UCSD-AML1 (cell line): ENCODE measurements at regions not wholly inside any gene's neighbourhood (a gene's known extent, or its start where the extent isn't known, plus 50 kb on each side); places are given as distances from the start of the nearest gene placed in this dataset.

Experiments
- DNase-seq: peaks from one replicate; lab custom pipeline; 2025; ENCODE audit not compliant: unreplicated experiment; lab: John Stamatoyannopoulos, UW

DNA sequence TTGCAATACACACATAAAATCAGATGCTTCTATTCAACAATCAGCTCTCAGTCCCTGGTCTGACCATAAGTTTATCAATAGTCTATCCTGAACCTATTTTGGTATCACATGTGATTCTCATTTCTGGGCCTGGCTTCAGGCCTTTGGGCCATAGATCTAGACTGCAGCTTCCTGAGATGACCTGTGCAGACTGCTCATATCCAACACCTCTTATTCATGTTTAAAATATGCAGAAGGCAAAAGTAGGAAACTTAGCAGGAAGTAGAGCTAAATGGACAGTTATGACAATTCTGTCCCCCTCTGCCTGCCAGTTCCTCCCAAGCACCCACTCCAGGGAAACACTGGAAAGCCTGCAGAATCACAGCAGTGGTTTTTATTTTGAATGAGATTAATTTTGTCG lies 53.3 kb downstream of the C7orf25 start:
- no peak for DNase-seq

DNA sequence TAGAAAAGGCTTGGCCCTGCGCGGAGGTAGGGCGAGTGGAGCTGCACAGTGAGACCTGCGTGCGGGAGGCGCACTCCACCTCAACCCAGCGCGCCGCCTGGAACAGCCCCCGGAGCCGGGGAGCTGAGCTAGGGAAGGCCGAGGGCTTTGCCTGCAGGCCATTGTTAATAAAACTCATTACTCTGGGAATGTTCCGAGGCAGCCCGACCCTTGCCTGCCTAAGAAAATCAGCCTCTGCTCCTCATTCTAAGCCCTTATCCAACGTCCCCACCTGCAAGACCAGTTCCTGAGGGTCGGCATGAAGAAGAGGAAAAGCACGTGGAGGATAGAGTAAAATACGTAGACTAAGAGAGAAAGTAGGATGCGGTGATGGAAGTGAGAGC lies 55.3 kb downstream of the C7orf25 start:
- DNase-seq = no peak

DNA sequence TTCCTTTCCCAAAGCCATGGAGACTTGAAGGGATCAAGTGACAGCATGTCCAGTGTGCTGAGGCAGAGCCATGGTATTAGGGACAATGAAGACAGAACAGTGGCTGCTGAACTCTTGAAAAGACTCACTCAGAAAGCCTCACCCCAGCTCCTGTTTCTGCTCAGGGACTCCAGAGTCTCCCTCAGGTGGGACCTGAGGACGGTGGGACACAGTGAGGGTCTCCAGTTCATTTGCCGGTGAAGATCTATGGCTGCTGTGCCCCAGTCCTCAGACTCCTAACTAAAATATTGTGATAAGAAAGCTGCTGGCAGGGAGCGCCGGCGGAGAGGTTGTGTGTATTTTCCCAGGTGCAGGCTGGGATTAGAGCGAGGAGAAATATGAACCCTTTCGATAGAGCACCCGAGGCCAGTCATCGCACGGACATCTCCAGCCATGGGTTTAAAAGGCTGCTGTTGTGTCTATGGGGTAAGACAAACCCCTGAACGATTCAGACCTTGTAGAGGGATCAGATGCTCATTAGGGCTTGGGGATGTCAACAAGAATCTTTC lies 57.2 kb downstream of the C7orf25 start:
- no peak for DNase-seq

DNA sequence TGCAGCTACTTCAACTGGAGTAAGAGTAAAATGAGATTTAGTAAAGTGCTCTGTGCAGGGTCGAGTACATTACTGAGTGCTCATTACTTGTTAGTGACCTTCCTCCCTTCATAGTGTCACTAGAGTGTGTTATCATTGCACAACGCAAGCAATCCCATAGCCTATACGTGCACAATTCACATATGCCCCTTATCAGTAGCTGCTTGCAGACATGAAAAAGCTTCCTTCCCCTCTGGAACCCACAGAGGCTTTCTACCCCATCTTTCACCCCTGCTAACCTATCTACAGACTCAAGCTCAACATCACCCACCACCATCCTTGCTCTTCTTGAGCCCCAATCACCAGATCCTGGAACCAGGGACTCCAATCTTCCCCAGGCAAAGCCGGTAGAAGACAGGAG lies 59.3 kb downstream of the C7orf25 start:
- no peak for DNase-seq

DNA sequence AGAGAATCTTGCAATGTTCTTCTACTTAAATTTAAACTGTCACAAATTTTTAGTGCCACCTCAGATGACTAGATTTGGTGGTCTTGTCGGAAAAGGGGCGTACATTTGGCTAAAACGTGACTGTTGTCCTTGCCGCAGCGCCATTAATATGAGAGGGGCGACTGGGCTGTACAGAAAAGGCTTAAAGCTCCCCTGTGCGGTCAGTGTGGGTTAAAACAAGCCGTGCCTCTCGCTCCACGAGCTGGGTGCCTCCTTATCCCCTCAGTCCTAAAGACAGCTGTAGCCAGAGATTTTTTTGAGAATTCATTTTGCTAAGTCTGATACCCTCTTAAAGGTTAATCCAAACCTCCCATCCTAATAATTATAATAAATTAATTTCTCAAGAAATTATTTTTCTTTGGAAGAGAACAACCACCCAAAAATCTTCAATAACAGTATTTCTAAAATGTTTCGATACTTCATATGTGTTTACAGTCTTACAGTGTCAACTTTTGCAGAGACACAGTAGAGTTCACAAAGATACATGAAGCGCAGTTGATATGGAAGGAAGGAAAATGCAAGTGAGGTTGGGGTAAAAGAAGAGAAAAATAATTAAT lies 68.6 kb downstream of the C7orf25 start:
- DNase-seq = no peak

DNA sequence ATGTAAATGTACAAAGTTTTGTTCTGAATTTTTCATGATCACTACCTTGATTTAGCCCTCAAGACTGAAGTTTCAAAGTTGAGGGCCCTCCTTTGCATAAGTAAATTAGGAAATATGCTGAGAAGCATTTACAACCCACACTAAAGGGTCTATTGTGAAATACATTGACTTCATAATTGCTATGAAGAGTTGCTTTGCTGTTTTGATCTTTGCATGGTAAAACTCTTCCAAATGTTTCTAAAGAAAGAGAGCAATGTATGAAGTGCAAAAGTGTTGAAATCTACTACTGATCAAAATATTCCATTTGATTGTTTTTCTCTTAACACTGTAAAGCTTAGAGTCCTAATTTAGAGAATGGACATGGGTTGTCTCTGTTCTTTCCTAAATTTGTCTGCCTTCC lies 77.2 kb downstream of the C7orf25 start:
- DNase-seq = no peak

DNA sequence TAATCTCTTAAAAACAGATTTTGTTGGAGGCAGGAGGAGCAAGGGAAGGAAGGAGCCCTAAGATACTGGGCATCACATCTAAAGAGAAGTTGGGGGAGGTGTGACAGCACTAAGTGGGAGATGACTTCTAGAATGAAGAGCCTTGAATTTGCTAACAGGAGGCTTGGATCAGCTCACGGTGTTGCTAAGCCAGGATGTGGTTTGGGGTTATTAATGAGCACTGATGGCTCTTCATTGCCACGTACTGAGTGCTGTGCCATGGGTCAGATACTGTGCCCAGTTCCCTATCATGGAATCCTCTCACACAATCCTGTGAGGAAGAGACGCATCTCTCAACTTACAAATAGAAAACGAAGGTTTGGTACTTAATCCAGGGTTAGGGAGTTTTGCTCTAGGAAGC lies 78.5 kb downstream of the C7orf25 start:
- DNase-seq = no peak

DNA sequence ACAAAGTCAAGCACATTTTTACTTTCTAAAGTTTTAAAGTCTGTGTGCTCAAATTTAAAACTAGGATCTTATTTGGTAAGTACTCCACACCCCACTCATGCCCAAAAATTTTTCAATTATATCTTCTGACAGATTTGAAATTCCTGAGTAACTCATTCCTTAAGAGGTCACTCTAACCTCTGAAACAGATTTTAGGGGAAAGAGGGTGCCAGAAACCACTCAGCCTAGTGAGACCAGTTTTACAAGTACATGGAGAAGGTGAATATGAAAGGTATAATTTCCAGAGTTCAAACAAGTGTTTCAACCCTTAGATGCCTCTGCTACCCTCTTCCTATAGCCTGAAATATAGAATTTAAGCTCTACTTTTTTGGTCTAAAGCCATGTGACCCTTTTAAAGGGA lies 79.2 kb downstream of the C7orf25 start:
- DNase-seq = no peak

DNA sequence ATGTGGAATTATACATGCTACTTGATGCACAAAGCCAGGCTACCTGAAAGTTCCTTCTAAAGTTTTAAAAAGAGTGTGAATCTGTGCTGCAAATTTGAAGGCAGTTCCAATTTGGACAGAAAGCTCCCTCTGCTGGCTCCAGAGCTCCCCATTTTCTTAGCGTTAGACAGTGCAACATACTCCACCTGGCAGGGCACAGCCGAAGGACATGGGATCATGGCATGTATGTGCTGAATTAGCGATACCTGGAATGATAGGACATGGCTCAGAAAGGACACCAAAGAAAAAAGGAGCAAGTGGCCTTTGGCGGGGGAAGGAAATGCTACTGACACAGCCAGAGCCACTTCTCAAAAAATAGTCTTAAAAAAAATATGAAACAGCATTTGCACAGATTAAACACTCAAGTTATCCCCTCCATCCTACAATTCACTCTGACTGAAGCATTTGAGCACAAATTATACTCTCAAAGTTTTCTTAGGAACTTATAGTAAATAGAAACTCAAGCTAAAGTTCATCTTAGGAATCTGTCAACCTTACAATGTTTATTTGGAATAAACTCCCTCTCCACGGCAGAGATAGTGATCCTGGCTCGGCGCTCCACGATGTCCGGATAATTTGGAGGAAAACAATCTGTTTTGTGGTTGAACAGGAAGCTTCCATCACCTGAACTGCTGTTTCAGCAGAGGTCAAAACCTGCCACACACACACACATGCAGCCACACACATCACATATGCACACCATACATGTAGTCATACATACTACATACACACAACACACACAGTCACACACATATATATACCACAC lies 80.0 kb downstream of the C7orf25 start:
- no peak for DNase-seq

DNA sequence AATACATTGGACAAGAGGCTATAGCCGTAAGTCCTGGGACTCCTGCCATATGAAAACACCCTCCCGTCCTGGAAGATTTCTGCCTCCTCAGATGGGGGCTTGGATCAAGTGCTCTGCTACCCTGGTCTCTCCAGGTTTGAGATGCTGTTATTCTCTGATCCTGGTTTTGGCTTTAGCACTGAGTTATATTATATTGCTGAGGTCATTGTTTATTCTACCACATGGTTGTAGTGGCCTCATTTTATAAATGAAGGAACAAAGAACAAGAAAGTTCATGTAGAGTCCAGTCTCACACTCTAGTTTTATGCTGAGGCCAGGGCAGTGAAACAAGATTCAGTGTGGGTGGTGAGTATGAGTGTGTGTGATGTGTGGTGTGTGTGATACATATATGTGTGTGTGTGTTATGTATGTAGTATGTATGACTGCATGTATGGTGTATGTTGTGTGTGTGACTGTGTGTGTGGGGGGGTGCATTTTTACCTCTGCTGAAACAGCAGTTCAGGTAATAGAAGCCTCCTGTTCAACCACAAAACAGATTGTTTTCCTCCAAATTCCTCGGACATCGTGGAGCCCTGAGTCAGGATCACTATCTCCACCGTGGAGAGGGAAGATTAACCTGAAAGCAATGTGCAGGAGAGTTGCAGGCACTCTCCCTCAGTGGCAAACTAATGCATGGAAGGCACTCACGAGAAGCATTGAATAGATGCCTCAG lies 80.7 kb downstream of the C7orf25 start:
- no peak for DNase-seq

DNA sequence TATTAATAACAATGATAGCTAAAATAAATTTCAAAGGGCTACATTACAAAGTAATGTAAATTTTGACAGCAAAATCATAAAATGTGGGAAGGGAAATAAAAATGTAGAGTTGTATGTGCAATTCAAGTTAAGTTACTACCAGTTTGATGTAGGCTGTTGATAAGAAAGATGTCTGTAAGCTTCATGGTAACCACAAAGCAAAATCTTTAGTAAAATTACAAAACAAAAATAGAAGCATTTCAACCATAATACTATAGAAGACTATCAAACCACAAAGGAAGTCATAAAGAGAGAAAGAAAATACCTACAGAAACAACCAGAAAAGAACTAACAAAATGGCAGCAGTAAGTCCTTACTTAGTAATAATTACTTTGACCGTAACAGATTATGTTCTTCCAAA lies 99.1 kb downstream of the C7orf25 start:
- no peak for DNase-seq

DNA sequence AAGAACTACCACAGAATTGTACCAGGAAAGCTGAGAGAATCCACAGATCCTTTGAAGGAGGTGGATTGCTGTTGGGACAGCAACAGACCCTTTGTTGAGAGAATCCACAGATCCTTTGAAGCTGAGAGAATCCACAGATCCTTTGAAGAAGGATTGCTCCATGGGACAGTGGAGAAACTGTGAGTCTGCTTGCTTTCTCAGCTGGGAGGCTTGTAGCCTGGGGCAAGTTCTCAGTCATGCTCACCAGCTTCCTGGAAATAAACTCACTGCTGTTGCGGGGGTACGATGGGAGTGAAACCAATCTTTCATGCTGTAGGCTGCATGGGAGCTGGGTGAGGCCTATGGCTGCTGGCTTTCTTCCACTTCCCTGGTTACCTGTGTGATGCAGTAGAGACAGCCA lies 106.3 kb downstream of the C7orf25 start:
- DNase-seq = no peak

DNA sequence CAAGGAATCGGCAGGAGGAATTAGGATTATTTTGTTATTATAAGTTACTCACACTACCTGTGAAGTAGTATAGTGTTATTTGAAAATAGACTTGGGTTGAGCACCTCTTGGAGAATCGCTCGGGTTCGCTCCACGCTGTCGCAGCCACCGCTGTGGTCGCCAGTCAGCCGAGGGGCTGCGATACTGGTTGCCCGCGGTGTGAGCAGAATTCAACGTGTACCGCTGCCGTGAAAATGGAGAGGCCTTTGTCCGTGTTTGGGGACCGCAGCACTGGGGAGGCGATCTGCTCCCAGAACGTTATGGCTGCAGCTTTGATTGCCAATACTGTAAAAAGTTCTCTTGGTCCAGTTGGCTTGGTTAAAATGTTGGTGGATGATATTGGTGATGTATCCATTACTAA lies 117.2 kb downstream of the C7orf25 start:
- no peak for DNase-seq

DNA sequence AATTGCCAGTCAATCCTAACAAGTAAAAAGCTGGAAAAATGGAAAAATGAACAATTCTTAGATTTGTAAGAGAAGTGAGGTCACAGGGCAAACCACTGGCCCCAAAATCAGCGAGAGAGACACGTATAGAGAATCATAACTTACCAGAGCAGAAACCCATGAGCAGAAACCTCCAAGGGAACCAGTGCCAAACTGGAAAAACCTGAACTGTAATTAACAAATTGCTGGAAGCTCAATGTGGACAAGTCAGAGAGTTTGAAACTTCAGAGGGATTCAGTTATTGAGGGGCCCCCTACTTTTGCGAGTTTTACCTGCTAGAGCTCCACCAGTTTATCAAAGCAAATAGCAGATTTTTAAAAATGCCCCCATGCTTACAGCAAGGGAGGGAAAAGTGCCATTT lies 119.0 kb downstream of the C7orf25 start:
- DNase-seq = no peak

DNA sequence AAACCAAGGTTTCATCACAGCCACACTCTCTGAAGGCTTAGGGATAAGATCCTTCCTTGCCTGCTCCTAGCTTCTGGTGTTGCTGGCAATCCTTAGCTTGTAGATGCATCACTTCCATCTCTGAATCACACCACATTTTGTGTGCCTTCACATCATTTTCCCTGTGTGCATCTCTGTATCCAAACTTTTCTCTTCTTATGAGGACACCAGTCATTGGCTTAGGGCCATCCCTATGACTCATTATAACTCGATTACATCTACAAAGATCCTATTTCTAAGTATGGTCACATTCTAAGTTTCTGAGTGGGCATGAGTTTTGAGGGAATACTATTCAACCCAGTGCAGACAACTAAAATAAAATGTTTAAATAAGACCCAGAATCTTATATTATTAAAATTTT lies 121.7 kb downstream of the C7orf25 start:
- DNase-seq = no peak

DNA sequence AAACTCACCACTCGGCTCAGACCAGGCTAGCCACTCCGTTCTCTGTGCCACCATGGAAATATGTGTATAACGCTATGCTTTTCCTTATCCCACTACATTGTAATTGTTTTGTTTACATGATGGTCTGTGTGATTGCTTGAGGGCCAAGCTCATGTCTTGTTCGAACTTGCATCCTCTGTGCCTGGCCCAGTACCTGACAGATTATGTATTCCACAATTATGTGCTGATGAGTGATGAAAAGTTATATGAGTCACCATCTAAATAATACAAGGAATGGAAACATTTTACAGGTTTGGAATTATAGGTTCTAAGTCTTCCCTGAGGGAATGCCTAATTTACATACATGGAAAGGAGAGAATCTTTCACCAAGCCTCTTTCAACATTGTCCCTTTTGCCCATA lies 137.4 kb downstream of the C7orf25 start:
- no peak for DNase-seq

DNA sequence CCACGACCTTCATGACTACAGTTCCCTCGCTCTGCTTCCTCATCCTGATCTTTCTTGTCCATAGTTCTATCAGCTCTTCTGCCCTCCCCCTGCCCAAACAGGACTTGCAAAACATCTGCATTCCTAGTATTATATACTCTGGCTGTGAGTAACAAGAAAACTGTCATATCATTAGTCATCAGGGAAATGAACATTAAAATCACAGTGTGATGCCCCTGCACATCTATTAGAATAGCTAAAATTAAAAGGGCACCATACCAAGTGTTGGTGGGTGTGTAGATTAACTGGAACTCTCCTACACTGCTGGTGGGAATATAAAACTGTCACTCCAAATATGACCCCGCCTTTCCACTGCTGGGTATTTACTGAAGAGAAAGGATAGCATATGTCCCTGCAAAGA lies 141.8 kb downstream of the C7orf25 start:
- no peak for DNase-seq

DNA sequence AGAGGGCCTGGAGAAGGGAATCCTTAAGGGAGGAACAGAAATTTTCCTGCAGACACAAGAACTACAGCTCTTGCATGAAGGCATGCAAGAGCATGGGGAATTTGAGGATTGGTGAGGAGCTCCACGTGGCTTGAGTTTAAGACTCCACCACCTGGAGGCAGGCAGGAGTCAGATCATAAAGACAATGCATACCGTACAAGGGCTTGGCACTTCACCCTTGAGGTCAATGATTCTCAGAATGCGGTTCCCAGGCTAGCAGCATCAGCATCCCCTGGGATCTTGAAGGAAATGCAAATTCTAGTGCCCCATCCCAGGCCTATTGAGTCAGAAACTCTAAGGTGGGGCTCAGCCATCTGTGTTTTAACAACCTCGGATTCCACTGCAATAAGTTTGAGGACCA lies 143.8 kb downstream of the C7orf25 start:
- DNase-seq = no peak

DNA sequence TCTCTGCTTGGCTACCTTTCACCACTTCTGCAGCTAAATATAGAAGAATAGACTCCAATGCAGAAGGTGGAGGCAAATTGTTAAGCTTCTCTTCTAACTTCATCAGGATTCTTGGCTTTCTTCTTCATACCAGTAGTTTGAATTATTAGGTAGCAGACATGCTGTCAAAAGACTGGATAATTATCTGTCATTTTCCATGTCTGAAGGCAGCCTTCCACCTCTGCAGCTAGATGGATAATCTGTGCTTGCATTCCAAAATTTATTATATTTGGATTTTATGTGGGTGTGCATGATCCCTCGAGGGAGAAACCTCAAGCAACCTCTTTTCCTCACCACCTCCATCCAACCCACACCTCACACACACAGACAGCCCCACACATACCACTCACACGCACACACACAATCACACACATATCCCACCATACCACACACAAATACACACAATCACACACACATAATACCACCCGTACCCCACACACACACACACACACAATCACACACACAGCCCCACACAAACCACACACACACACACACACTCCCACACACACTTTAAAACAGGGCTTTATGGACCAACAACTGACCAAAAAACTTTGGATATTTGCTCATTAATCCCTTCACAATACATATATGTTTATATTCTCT lies 145.0 kb downstream of the C7orf25 start:
- DNase-seq = no peak

DNA sequence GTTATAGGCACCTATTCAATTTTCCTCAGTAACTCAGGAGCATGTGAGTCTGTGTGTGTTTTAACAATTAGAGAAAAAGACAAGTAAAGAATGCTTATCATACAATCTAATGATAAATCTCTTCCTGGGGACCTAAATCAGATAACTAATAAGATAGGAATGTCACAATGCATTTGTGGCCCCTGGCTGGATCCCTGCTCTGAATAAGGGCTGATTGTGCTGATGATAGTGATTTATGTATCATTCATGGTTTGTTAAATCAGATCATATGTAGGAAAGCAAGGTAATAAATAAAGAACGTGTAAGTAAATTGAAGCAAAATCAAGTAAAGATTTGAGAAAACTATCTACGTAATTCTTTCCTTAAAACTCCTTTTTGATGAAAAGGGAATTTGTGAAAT lies 145.9 kb downstream of the C7orf25 start:
- no peak for DNase-seq

DNA sequence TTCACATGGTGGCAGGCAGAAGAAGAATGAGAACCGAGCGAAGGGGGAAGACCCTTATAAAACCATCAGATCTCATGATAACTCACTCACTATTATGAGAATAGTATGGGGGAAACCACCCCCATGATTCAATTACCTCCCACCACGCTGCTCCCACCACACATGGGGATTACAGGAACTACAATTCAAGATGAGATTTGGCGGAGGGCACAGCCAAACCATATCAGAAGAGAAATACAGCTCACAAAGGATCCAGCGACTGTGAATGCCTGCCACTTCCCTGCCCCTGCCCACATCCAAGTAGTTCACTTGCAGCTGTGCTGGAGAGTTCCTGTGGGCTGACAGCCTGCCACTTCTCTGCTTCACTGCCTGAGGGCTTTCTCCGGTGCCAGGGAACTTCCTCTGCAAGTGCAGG lies 148.7 kb downstream of the C7orf25 start:
- DNase-seq = no peak

DNA sequence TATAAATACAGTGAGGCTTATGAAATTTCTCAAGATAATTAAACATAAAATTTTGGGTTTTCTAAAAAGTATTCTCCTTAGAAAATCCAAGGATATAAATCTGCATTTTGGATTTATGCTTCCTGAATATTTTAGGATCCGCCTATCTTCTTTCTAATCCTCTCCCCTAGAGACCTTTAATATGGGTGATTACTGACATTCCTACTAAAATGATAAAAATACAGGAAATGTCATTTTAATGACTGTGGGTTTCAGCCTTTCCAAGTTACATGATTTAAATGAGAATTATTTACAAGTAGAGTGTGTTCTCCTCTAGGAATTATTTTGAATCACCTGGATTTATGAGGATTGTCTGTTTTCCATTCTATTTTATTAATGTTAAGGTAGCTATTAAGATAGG lies 150.4 kb downstream of the C7orf25 start:
- no peak for DNase-seq
